H1 (cell line): ENCODE measurements at regions not wholly inside any gene's neighbourhood (a gene's known extent, or its start where the extent isn't known, plus 50 kb on each side); places are given as distances from the start of the nearest gene placed in this dataset.

Source experiments
- CBX8 ChIP-seq: fragments of 300-800, 300-1000 bp; sonication (generic); IDR thresholded peaks from 2 replicates; pipeline ENCODE4 v1.7.1; 2016; ENCODE audit warnings: low read depth, low read length, borderline replicate concordance
- HDAC6 ChIP-seq: IDR thresholded peaks from one replicate; pipeline ENCODE4 v1.7.1; 2012; ENCODE audit warnings: low read depth, mild to moderate bottlenecking, inconsistent platforms, low read length, moderate library complexity
- JUN ChIP-seq: IDR thresholded peaks from 2 replicates; pipeline ENCODE4 v1.6.1; 2011; ENCODE audit warnings: low read depth, mild to moderate bottlenecking, improper control_type of control experiment, low read length
- RAD21 ChIP-seq, 2 experiments: IDR thresholded peaks in 1 of 2; conservative IDR thresholded peaks in 1 of 2; 2 replicates each; pipeline ENCODE4 v1.6.1; 2011; ENCODE audit warnings: low read depth in 2 of 2, low read length in 2 of 2, improper control_type of control experiment in 1 of 2, inconsistent platforms in 1 of 2, mild to moderate bottlenecking in 1 of 2, moderate library complexity in 1 of 2
- RFX5 ChIP-seq: IDR thresholded peaks from 2 replicates; pipeline ENCODE4 v1.6.1; 2011; ENCODE audit warnings: low read depth, low read length, improper control_type of control experiment, borderline replicate concordance
- SP1 ChIP-seq: IDR thresholded peaks from 2 replicates; pipeline ENCODE4 v1.6.1; 2011; ENCODE audit warnings: low read depth, low read length
- SP4 ChIP-seq: IDR thresholded peaks from 2 replicates; pipeline ENCODE4 v1.6.1; 2012; ENCODE audit warnings: low read length, inconsistent platforms
- TAF1 ChIP-seq: IDR thresholded peaks from 2 replicates; pipeline ENCODE4 v1.6.1; 2011; ENCODE audit warnings: mild to moderate bottlenecking, low read depth, low read length
- TCF12 ChIP-seq: IDR thresholded peaks from 2 replicates; pipeline ENCODE4 v1.6.1; 2011; ENCODE audit warnings: low read depth, mild to moderate bottlenecking, low read length
- TF ChIP-seq, protein P1 (sequence below): fragments of 300-600 bp; sonication (generic); IDR thresholded peaks from 2 replicates; pipeline ENCODE4 v1.7.1; 2012; ENCODE audit warnings: low read length, moderate library complexity, mild to moderate bottlenecking, inconsistent platforms; ENCODE audit not compliant: insufficient replicate concordance
- TF ChIP-seq, protein P2 (sequence below): IDR thresholded peaks from 2 replicates; pipeline ENCODE4 v1.6.1; 2011; ENCODE audit warnings: low read depth, mild to moderate bottlenecking, low read length; ENCODE audit not compliant: insufficient read depth

DNA sequence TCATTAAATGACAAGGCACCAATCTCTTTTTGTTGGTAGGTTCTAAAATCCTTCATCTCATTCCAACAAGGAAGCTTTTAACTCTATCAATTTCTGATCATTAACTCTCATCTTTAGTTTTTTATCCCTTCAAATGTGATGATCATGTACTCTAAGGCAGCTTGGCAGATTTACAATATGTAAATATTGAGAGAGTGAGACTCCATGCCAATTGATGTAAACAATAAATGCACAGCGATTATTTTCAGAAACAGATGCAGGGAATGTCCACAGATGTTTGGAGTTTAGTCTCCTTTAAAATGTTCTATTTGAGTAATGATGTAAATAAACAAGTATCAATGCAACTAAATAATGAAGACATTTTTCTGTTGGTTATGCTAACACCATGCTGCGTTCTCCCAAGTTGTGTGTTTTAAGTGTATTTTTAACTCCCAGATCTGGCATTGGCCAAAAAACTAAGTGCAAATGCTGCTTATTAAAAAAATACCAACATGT, 213.8 kb downstream of the AHR start (continued):
- TF ChIP-seq, protein P1, sequence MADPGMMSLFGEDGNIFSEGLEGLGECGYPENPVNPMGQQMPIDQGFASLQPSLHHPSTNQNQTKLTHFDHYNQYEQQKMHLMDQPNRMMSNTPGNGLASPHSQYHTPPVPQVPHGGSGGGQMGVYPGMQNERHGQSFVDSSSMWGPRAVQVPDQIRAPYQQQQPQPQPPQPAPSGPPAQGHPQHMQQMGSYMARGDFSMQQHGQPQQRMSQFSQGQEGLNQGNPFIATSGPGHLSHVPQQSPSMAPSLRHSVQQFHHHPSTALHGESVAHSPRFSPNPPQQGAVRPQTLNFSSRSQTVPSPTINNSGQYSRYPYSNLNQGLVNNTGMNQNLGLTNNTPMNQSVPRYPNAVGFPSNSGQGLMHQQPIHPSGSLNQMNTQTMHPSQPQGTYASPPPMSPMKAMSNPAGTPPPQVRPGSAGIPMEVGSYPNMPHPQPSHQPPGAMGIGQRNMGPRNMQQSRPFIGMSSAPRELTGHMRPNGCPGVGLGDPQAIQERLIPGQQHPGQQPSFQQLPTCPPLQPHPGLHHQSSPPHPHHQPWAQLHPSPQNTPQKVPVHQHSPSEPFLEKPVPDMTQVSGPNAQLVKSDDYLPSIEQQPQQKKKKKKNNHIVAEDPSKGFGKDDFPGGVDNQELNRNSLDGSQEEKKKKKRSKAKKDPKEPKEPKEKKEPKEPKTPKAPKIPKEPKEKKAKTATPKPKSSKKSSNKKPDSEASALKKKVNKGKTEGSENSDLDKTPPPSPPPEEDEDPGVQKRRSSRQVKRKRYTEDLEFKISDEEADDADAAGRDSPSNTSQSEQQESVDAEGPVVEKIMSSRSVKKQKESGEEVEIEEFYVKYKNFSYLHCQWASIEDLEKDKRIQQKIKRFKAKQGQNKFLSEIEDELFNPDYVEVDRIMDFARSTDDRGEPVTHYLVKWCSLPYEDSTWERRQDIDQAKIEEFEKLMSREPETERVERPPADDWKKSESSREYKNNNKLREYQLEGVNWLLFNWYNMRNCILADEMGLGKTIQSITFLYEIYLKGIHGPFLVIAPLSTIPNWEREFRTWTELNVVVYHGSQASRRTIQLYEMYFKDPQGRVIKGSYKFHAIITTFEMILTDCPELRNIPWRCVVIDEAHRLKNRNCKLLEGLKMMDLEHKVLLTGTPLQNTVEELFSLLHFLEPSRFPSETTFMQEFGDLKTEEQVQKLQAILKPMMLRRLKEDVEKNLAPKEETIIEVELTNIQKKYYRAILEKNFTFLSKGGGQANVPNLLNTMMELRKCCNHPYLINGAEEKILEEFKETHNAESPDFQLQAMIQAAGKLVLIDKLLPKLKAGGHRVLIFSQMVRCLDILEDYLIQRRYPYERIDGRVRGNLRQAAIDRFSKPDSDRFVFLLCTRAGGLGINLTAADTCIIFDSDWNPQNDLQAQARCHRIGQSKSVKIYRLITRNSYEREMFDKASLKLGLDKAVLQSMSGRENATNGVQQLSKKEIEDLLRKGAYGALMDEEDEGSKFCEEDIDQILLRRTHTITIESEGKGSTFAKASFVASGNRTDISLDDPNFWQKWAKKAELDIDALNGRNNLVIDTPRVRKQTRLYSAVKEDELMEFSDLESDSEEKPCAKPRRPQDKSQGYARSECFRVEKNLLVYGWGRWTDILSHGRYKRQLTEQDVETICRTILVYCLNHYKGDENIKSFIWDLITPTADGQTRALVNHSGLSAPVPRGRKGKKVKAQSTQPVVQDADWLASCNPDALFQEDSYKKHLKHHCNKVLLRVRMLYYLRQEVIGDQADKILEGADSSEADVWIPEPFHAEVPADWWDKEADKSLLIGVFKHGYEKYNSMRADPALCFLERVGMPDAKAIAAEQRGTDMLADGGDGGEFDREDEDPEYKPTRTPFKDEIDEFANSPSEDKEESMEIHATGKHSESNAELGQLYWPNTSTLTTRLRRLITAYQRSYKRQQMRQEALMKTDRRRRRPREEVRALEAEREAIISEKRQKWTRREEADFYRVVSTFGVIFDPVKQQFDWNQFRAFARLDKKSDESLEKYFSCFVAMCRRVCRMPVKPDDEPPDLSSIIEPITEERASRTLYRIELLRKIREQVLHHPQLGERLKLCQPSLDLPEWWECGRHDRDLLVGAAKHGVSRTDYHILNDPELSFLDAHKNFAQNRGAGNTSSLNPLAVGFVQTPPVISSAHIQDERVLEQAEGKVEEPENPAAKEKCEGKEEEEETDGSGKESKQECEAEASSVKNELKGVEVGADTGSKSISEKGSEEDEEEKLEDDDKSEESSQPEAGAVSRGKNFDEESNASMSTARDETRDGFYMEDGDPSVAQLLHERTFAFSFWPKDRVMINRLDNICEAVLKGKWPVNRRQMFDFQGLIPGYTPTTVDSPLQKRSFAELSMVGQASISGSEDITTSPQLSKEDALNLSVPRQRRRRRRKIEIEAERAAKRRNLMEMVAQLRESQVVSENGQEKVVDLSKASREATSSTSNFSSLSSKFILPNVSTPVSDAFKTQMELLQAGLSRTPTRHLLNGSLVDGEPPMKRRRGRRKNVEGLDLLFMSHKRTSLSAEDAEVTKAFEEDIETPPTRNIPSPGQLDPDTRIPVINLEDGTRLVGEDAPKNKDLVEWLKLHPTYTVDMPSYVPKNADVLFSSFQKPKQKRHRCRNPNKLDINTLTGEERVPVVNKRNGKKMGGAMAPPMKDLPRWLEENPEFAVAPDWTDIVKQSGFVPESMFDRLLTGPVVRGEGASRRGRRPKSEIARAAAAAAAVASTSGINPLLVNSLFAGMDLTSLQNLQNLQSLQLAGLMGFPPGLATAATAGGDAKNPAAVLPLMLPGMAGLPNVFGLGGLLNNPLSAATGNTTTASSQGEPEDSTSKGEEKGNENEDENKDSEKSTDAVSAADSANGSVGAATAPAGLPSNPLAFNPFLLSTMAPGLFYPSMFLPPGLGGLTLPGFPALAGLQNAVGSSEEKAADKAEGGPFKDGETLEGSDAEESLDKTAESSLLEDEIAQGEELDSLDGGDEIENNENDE, result no peak
- TF ChIP-seq RAD21 (IDR thresholded peaks at IDR 0.05 in 1 of 2, conservative IDR thresholded peaks at IDR 0.05 in 1 of 2; ENCODE audit: low read depth in 2 of 2, low read length in 2 of 2) (no peak), JUN (no peak), TCF12 (no peak), RFX5 (no peak), SP1 (no peak), CBX8 (no peak), TAF1 (no peak), HDAC6 (no peak), SP4 (no peak)
- TF ChIP-seq, protein P2, sequence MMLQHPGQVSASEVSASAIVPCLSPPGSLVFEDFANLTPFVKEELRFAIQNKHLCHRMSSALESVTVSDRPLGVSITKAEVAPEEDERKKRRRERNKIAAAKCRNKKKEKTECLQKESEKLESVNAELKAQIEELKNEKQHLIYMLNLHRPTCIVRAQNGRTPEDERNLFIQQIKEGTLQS, result no peak
